OCI-LY3 (cell line): ENCODE measurements at regions not wholly inside any gene's neighbourhood (a gene's known extent, or its start where the extent isn't known, plus 50 kb on each side); places are given as distances from the start of the nearest gene placed in this dataset.

Source experiments
- H2AFZ ChIP-seq: fragments of 200-600, 300-600 bp; shearing (Covaris generic); 2 replicates; pipeline ENCODE4 v1.6.0; 2014; ENCODE audit warnings: antibody characterized with exemption, low read depth, low read length
- H3K27ac ChIP-seq: fragments of 200-600, 300-600 bp; sonication (generic); 2 replicates; pipeline ENCODE4 v1.5.1; 2014; ENCODE audit warnings: mild to moderate bottlenecking, low read length, moderate library complexity, mixed read lengths
- H3K27me3 ChIP-seq: fragments of 200-600, 300-600 bp; sonication (generic); 2 replicates; pipeline ENCODE4 v1.6.1; 2014; ENCODE audit warnings: low read depth, low read length, mixed read lengths
- H3K36me3 ChIP-seq: fragments of 200-600, 300-600 bp; sonication (generic); replicated peaks from 2 replicates; pipeline ENCODE3; 2014; ENCODE audit warnings: low read depth, low read length, mixed read lengths
- H3K4me1 ChIP-seq: fragments of 300-600, 200-600 bp; sonication (generic); 2 replicates; pipeline ENCODE4 v1.6.1; 2014; ENCODE audit warnings: low read length, mixed read lengths
- H3K4me2 ChIP-seq: fragments of 200-600, 300-600 bp; sonication (generic); 2 replicates; pipeline ENCODE4 v1.6.1; 2014; ENCODE audit warnings: low read length, mixed read lengths
- H3K4me3 ChIP-seq: fragments of 300-600, 200-600 bp; sonication (generic); 2 replicates; pipeline ENCODE4 v1.5.1; 2014; ENCODE audit warnings: antibody characterized with exemption, mild to moderate bottlenecking, low read length, moderate library complexity
- H3K79me2 ChIP-seq: fragments of 300-600, 200-600 bp; shearing (Covaris generic); 2 replicates; pipeline ENCODE4 v1.6.1; 2014; ENCODE audit warnings: mild to moderate bottlenecking, low read length, mixed read lengths
- H3K9ac ChIP-seq: fragments of 300-600, 200-600 bp; shearing (Covaris generic); 2 replicates; pipeline ENCODE4 v1.6.0; 2014; ENCODE audit warnings: mild to moderate bottlenecking, low read length, moderate library complexity
- H3K9me3 ChIP-seq: fragments of 200-600, 300-600 bp; shearing (Covaris generic); 2 replicates; pipeline ENCODE4 v1.6.1; 2014; ENCODE audit warnings: low read length, mixed read lengths; ENCODE audit not compliant: insufficient read depth
- H4K20me1 ChIP-seq: fragments of 200-600, 300-600 bp; sonication (generic); 2 replicates; pipeline ENCODE4 v1.6.1; 2016; ENCODE audit warnings: low read length, mixed read lengths; ENCODE audit not compliant: insufficient read depth
- CTCF ChIP-seq: fragments of 200-600, 300-600 bp; sonication (generic); IDR thresholded peaks from 2 replicates; pipeline ENCODE4 v1.5.1; 2014; ENCODE audit warnings: antibody characterized with exemption, low read length, low read depth
- EZH2phosphoT487 ChIP-seq: fragments of 200-600 bp; shearing (Covaris generic); IDR thresholded peaks from 2 replicates; pipeline ENCODE4 v1.6.1; 2018; ENCODE audit warnings: antibody characterized with exemption, mixed run types, low read depth

GRCh38 chr5:155308289-155308688 is 294.7 kb downstream of the KIF4B start:
- TF ChIP-seq EZH2phosphoT487 (no peak), CTCF (no peak)

GRCh38 chr5:155309021-155309746 is 295.6 kb downstream of the KIF4B start:
- Histone ChIP-seq H3K4me2 (no peak overlapping the region), H3K9me3 (no peaks in the 10 kb centered on the region), H3K27ac (no peak overlapping the region), H4K20me1 (no peaks in the 10 kb centered on the region), H3K36me3 (no peaks in the 10 kb centered on the region), H3K79me2 (no peaks in the 10 kb centered on the region), H3K9ac (no peak overlapping the region), H3K4me3 (no peak overlapping the region), H3K27me3 (no peaks in the 10 kb centered on the region), H2AFZ (no peak overlapping the region), H3K4me1 (no peaks in the 10 kb centered on the region)
- TF ChIP-seq EZH2phosphoT487 (no peak), CTCF (no peak)

More at GRCh38 chr5:155308289-155308688, 294.7 kb downstream of the KIF4B start:
- no peaks in the 10 kb centered on the region for H4K20me1 ChIP-seq
- H3K4me1 ChIP-seq, result peaks cover 3% of the 10 kb centered on the region; the same call in 1 of the 2 replicates
- H3K36me3 ChIP-seq, result no peaks in the 10 kb centered on the region
- no peaks in the 10 kb centered on the region for H3K9me3 ChIP-seq
- H3K27me3 ChIP-seq, result no peaks in the 10 kb centered on the region
- H3K4me2 ChIP-seq, result no peak overlapping the region
- H2AFZ ChIP-seq, result no peak overlapping the region
- H3K4me3 ChIP-seq, result no peak overlapping the region
- no peaks in the 10 kb centered on the region for H3K79me2 ChIP-seq
- H3K9ac ChIP-seq, result no peak overlapping the region
- H3K27ac ChIP-seq, result no peak overlapping the region

- TF ChIP-seq EZH2phosphoT487, result no peak
- no peak for TF ChIP-seq CTCF
- H3K4me2 ChIP-seq, result no peak overlapping the region
Observed at GRCh38 chr5:155311721-155312120, 298.2 kb downstream of the KIF4B start.

GRCh38 chr5:155313518-155313917 is 300.0 kb downstream of the KIF4B start:
- H3K9ac ChIP-seq, result no peak overlapping the region
- H3K27ac ChIP-seq, result no peak overlapping the region
- no peak overlapping the region for H3K4me2 ChIP-seq
- no peaks in the 10 kb centered on the region for H3K79me2 ChIP-seq
- no peak overlapping the region for H3K4me3 ChIP-seq
- no peaks in the 10 kb centered on the region for H3K9me3 ChIP-seq
- no peaks in the 10 kb centered on the region for H3K4me1 ChIP-seq
- no peaks in the 10 kb centered on the region for H3K36me3 ChIP-seq
- no peak overlapping the region for H2AFZ ChIP-seq
- no peaks in the 10 kb centered on the region for H3K27me3 ChIP-seq
- H4K20me1 ChIP-seq, result no peaks in the 10 kb centered on the region
- no peak for TF ChIP-seq CTCF
- TF ChIP-seq EZH2phosphoT487, result no peak

More at GRCh38 chr5:155311721-155312120, 298.2 kb downstream of the KIF4B start:
- Histone ChIP-seq H3K36me3 (no peaks in the 10 kb centered on the region), H4K20me1 (no peaks in the 10 kb centered on the region), H3K27me3 (no peaks in the 10 kb centered on the region), H3K9me3 (no peaks in the 10 kb centered on the region), H3K27ac (no peak overlapping the region), H3K79me2 (no peaks in the 10 kb centered on the region), H2AFZ (no peak overlapping the region), H3K4me3 (no peak overlapping the region), H3K9ac (no peak overlapping the region), H3K4me1 (no peaks in the 10 kb centered on the region)
